ENCODE measurements at regions not wholly inside any gene's neighbourhood (a gene's known extent, or its start where the extent isn't known, plus 50 kb on each side); places are given as distances from the start of the nearest gene placed in this dataset.

- Mint-ChIP-seq H3K4me3 (no peak overlapping the region), H3K36me3 (no peaks in the 10 kb centered on the region), H3K27me3 (ENCODE audit: low read depth) (no peaks in the 10 kb centered on the region), H3K4me1 (peaks cover 10% of the 10 kb centered on the region), H3K9me3 (no peaks in the 10 kb centered on the region), H3K27ac (no peak overlapping the region)
- ChIA-PET POLR2A (no interaction called here), CTCF (interaction anchor here (0.6 to 1.2 kb wide), 3 partner anchors 30 to 618 kb away, joined by 3 read pairs; no protein-coding TSS in a partner anchor)
- no peak for DNase-seq (ENCODE audit: low spot score)
- no peak for TF ChIP-seq ZMAT4 (CRISPR knock-in tag; IDR thresholded peaks at IDR 0.05)
- TF ChIP-seq NR1H2 (CRISPR knock-in tag; IDR thresholded peaks at IDR 0.05): no peak
- TF ChIP-seq ATF3 (CRISPR knock-in tag; conservative IDR thresholded peaks at IDR 0.05): no peak
- TF ChIP-seq ZNF263 (CRISPR knock-in tag; IDR thresholded peaks at IDR 0.05; ENCODE audit: low read depth): no peak
- no peak for TF ChIP-seq JUN (CRISPR knock-in tag; IDR thresholded peaks at IDR 0.05)
- TF ChIP-seq MAX (CRISPR knock-in tag; IDR thresholded peaks at IDR 0.05): no peak
- no peak for TF ChIP-seq ZNF532 (CRISPR knock-in tag; IDR thresholded peaks at IDR 0.05; ENCODE audit: borderline replicate concordance)
- TF ChIP-seq ZSCAN18 (CRISPR knock-in tag; IDR thresholded peaks at IDR 0.05): no peak
- no peak for TF ChIP-seq HMGA2 (CRISPR knock-in tag; IDR thresholded peaks at IDR 0.05)
- TF ChIP-seq ZNF512 (CRISPR knock-in tag; IDR thresholded peaks at IDR 0.05; ENCODE audit: borderline replicate concordance): no peak
- TF ChIP-seq ZNF423 (CRISPR knock-in tag; IDR thresholded peaks at IDR 0.05): no peak
- no peak for TF ChIP-seq ERG (CRISPR knock-in tag; IDR thresholded peaks at IDR 0.05)
- TF ChIP-seq TEAD4 (CRISPR knock-in tag; IDR thresholded peaks at IDR 0.05): no peak
- no peak for TF ChIP-seq ZNF219 (CRISPR knock-in tag; IDR thresholded peaks at IDR 0.05; ENCODE audit: borderline replicate concordance)
- no peak for TF ChIP-seq GABPB1 (CRISPR knock-in tag; IDR thresholded peaks at IDR 0.05)
- no peak for TF ChIP-seq ELF4 (CRISPR knock-in tag; IDR thresholded peaks at IDR 0.05; ENCODE audit: low read depth)
- TF ChIP-seq CREB1 (CRISPR knock-in tag; IDR thresholded peaks at IDR 0.05): no peak
- TF ChIP-seq ETV6 (CRISPR knock-in tag; IDR thresholded peaks at IDR 0.05): no peak
- no peak for TF ChIP-seq FOXJ3 (CRISPR knock-in tag; IDR thresholded peaks at IDR 0.05; ENCODE audit: borderline replicate concordance)
- no peak for TF ChIP-seq PREB (CRISPR knock-in tag; IDR thresholded peaks at IDR 0.05; ENCODE audit: borderline replicate concordance)
- no peak for ATAC-seq
Measured at GRCh38 chr3:73228959-73229358, 167.5 kb downstream of the EBLN2 start.

Data from WTC11 (cell line).